ENCODE measurements at regions not wholly inside any gene's neighbourhood (a gene's known extent, or its start where the extent isn't known, plus 50 kb on each side); places are given as distances from the start of the nearest gene placed in this dataset.
A peak's percentile ranks its signal among the peaks of the same experiment; 100 is the strongest.
"Not testable (repeated sequence)": the region's sequence is repeated elsewhere in the genome, so short reads cannot be mapped to it uniquely, and the experiment has no call there.

- no peak for DNase-seq (ENCODE audit: low read depth, low spot score)
These were observed 963.6 kb downstream of the SOCS6 start for GRCh38 chr18:71252351-71252865.

DNA sequence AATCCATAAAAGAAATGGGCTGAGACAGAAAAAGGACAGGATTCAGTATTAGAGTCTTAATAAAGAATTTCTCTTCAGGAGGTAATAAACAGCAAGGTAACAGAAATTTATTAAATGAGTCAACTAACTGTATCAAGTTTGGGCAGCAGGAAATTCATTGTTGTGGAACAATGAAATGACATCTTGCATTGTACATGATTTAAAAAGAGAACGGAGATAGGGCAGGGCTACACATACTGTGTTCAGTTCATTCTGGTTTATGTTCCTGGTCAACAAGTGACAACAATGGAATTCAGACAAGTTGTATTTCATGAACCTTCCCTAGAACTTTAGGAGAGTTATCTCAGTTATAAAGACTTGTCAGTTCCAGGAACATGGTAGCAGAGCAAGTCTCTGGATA is 961.3 kb downstream of the SOCS6 start:
- no peak for DNase-seq (ENCODE audit: low read depth, low spot score)

DNA sequence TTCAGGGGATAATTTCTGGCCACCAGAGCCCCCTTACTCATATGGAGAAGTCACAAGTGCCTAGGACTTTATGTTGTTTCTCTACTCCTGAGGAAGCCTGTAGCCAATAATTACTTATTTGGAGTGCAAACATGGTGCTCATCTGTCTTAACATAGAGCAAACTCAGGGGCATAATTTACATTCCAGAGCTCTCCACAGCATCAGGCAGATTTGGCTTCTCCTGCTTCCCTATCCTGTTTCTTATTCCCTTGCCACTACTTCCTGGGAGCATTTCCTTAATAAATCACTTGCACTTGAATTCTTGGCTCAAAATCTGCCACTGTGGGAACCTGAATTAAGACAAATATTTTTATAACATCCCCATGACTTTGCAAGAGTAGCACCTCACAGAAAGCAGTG is 960.9 kb downstream of the SOCS6 start:
- DNase-seq (ENCODE audit: low read depth, low spot score) = no peak

DNA sequence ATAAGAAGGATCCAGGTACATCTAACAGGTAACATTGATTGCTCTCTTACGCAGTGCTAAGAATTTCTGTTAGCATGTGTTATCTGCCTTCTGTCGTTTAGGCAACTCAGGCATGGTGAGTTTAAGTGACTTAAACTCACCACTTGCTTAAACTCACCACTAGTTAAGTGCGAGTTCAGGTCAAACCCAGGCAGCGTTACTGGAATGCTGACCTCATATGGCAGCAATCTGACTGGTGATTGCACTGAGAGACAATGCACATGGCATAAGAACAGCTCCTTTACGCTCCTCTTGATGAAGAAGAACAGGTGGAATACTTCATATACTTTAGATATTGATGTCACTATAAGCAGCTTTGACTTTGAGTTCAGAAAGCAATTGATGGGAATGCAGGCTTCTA is 954.1 kb downstream of the SOCS6 start:
- DNase-seq (ENCODE audit: low read depth, low spot score) = no peak

DNA sequence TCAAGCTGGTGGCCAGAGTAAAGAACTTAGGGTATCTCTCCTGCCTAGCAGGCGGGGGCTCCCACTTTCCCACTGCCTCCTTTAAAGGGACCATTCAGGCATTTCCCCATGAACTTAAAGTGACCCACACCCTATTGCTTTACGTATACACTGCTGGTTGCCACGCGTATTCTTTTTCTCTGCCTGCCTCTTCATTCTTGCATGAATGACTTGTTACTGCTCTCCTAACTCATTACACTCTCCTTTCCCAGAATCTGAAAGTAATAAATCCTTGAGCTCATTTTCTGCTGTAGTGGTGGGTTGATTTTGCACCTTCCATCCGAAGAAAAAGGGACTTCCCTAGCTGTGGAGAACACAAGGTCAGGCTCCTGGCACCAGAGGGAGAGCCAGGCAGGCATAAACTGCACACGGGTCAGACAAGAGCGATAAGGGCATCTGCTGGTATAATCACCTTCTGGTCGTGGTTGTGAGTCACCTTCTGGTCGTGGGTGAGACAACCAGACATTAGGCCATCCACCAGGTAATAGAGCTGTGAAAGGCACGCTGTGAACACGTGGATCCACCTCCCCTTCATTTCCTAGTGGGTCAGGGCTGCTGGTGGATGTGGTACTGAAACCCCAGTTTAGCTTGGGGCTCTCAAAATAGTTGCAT is 950.3 kb downstream of the SOCS6 start:
- DNase-seq (ENCODE audit: low read depth, low spot score) = no peak

- no peak for DNase-seq (ENCODE audit: low read depth, low spot score)
These were observed 948.8 kb downstream of the SOCS6 start for GRCh38 chr18:71237641-71238040.

GRCh38 chr18:71233177-71233576 is 944.3 kb downstream of the SOCS6 start:
- DNase-seq (ENCODE audit: low read depth, low spot score) = no peak

DNA sequence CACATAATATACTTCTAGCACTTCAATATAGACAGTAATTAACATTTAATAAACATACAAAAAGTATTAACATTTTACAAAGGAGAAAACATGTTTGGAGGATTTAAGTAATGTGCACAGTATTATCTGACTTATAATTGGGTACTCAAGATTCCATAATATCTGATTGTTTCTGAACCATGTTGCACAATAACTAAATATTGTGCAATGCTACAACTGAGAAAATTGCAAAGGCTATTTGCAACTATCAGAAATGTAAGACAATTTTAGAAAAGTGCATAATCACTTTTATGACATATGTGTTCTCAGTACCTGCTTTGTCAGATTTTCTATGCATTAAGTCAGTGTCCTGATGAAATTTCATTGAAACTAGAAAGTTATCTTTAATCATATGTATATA is 934.6 kb downstream of the SOCS6 start:
- DNase-seq (ENCODE audit: low read depth, low spot score) = no peak

DNA sequence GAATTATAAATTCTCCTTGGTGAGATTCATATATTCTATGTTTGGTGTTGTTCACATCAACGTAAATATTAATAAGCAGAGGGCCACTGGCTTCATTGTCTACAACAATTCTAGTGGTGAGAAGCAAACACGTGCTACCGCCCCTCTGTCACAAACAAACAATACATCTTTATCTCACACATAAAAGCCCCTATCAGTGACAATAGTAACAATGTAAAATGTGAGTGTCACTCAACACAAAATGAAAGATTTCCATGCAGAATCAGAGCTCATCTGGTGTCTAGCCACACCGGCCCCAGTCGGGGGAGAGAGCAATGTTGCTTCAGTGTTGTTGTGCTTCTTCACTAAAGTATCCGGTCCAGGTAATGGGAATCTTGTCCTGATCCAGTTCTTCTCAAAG is 932.6 kb downstream of the SOCS6 start:
- DNase-seq (ENCODE audit: low read depth, low spot score) = no peak

- not testable (repeated sequence) for DNase-seq (ENCODE audit: low read depth, low spot score)
These were observed 923.9 kb downstream of the SOCS6 start for GRCh38 chr18:71212739-71213138.

DNA sequence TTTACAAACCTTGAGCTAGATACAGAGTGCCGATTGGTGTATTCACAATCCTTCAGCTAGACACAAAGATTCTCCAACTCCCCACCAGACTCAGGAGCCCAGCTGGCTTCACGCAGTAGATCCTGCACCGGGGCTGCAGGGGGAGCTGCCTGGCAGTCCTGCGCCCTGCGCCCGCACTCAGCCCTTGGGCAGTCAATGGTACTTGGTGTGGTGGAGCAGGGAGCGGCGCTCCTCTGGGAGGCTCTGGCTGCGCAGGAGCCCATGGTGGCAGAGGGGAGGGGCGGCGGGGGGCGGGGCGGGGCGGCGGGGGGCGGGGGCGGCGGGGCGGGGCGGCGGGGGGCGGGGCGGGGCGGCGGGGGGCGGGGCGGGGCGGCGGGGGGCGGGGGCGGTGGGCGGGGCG is 923.4 kb downstream of the SOCS6 start:
- DNase-seq (ENCODE audit: low read depth, low spot score) = peak; percentile 55

- no peak for DNase-seq (ENCODE audit: low read depth, low spot score)
These were observed 921.1 kb downstream of the SOCS6 start for GRCh38 chr18:71209944-71210343.

GRCh38 chr18:71194438-71194837 is 905.6 kb downstream of the SOCS6 start:
- no peak for DNase-seq (ENCODE audit: low read depth, low spot score)

DNA sequence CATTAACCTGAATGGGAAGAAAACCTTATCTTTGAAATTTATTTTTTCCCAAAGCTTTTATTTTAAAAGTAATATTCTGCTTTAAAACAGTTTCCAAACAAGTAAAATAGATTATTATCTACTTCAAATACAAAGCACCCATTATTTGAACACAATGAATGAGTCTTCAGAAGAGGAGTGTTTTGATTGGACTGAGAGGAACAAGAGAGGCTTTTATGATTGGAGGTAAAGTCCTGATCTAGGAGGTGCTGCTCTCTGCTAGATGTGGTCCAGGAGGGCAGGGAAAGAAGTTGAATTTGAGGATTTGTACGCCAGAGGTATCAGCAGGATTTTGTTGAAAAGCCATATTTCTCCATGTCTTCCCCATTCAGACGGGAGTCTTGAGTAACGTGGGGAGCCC is 900.7 kb downstream of the SOCS6 start:
- DNase-seq (ENCODE audit: low read depth, low spot score) = no peak

DNA sequence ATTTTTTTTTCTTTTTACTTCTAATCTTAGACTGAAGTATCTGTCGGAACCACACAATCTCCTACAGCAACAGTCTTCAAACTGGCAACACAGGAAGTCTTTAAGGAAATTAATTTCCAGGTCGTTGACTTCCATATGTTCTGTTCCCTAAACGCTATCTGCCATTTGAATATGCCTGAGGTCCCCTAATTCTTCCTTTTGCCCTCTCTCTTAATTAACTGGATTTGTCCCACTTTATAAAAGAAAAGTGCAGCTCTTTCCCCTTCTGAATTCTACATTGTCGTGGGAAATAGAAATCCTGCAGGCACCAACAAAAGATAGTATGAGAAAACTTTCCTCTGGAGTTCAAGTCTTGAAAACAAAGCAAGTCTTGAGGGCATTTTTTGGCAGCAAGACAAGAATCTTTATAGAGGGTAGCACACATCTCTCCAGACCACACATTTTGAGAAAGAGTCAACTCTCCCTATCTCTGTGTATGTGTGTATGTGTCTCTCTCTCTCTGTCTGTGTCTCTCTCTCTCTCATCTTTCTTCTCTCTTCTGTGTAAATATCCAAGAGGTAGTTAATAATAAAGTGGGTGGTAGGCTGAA is 879.8 kb downstream of the SOCS6 start:
- DNase-seq (ENCODE audit: low read depth, low spot score) = no peak

- no peak for DNase-seq (ENCODE audit: low read depth, low spot score)
These were observed 847.6 kb downstream of the SOCS6 start for GRCh38 chr18:71136487-71136886.

DNA sequence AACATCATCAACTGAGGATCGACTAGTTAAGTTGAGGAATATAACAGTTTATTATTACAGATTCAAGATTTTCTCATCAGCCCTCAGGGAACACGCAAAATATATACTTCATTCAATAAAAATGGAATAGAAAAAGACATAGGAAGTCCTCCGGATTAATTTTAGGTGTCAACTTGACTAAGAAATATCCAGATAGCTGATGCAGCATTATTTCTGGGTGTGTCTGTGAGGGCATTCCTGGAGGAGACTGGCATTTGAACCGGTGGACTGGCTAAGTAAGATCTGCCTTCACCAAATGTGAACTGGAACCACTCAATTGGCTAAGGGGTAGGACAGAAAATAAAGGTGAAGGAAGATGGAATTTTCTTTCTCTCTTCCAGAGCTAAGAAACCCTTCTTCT is 845.3 kb downstream of the SOCS6 start:
- DNase-seq (ENCODE audit: low read depth, low spot score) = no peak

GRCh38 chr18:71131918-71132317 is 843.1 kb downstream of the SOCS6 start:
- DNase-seq (ENCODE audit: low read depth, low spot score) = no peak

DNA sequence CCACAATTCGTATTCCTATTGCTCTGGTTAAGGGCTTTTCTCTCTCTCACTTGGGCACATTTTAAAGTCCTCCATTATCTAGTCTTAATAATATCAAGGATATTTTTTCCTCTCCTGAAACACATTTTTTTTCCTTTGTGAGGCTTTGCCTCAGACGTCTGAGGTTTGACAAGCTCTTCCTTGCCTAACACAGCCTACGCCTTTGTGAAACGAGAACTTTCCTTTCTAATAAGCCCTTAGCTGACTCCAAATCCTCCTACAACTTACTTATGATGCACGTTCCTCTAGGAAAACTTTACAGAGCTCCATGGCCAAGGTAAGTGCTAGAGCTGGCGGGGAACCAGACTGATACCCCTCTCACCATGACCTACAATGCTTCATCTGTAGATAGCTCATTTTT is 841.5 kb downstream of the SOCS6 start:
- DNase-seq (ENCODE audit: low read depth, low spot score) = no peak

DNA sequence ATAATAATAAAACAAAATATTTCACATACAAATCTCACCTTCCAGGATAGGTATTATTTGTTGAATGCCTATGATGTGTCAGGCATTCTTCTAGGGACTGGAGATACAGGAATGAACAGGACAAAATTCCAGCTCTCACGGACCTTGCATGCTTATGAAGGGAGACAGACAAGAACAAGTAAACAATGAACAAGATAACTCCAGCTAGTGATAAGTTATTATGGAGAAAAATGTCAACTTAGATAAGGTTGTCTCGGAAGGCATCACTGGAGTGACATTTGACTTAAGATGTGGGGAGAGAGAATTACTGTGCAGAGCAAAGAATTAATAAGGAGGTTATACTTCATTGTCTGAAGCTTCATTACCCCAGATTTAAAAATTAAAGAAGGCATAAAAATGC is 836.7 kb downstream of the SOCS6 start:
- DNase-seq (ENCODE audit: low read depth, low spot score) = no peak

DNA sequence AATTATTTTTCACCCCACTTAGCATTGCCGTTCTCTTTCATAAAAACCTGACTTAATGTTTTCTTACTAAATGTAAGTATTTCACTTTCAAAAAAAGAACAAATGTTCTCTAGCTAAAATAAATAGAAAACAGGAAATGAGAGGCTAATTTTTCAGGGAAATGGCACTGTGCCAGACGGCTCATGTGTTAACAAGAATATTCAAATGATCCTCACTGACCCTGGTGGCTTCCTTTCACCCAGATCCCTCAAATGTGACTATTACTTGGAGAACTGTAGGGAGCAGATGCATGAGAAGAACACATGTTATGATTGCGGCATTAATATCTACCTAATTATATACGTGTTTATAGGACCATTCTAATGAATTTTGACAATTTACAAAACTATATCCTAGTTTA is 827.7 kb downstream of the SOCS6 start:
- no peak for DNase-seq (ENCODE audit: low read depth, low spot score)

GRCh38 chr18:71115261-71115660 is 826.4 kb downstream of the SOCS6 start:
- DNase-seq (ENCODE audit: low read depth, low spot score) = no peak

- no peak for DNase-seq (ENCODE audit: low read depth, low spot score)
These were observed 825.8 kb downstream of the SOCS6 start for GRCh38 chr18:71114550-71115210.

Data from ELF-1 (cell line).